Uterus (tissue), 3 donors: ENCODE measurements at regions not wholly inside any gene's neighbourhood (a gene's known extent, or its start where the extent isn't known, plus 50 kb on each side); places are given as distances from the start of the nearest gene placed in this dataset.
"Not testable (repeated sequence)": the region's sequence is repeated elsewhere in the genome, so short reads cannot be mapped to it uniquely, and the experiment has no call there.

Experiments used
- DNase-seq, 2 donors: peaks; one replicate each; pipeline ENCODE4 v3.0.0-alpha.2; 2019 to 2020
- H3K27ac ChIP-seq, 2 donors: fragments of 200-600 bp; sonication (generic); 1 replicate in 1 of 2; 2 replicates in 1 of 2; pipeline ENCODE4 v1.5.1; 2016 to 2018
- H3K27me3 ChIP-seq, 2 donors: fragments of 200-600 bp; sonication (generic); one replicate each; pipeline ENCODE4 v1.5.1; 2018 to 2019; ENCODE audit warnings: control low read depth in 1 of 2
- H3K36me3 ChIP-seq, 2 donors: fragments of 200-600 bp; sonication (generic); one replicate each; pipeline ENCODE4 v1.5.1; 2019; ENCODE audit warnings: control low read depth in 1 of 2
- H3K4me1 ChIP-seq, 2 donors: fragments of 200-600 bp; sonication (generic); one replicate each; pipeline ENCODE4 v1.5.1; 2018 to 2019; ENCODE audit warnings: control low read depth in 1 of 2
- H3K4me3 ChIP-seq, 2 donors: fragments of 200-600 bp; sonication (generic); 1 replicate in 1 of 2; 2 replicates in 1 of 2; pipeline ENCODE4 v1.5.1; 2018 to 2019; ENCODE audit warnings: mild to moderate bottlenecking in 1 of 2
- H3K9me3 ChIP-seq, 2 donors: fragments of 200-600 bp; sonication (generic); one replicate each; pipeline ENCODE4 v1.5.1; 2019; ENCODE audit warnings: control low read depth in 1 of 2
- POLR2A ChIP-seq, 2 donors: fragments of 450-650 bp; IDR thresholded peaks; one replicate each; pipeline ENCODE4 v1.6.1; 2016; ENCODE audit warnings: antibody characterized with exemption in 2 of 2, mild to moderate bottlenecking in 1 of 2, moderate library complexity in 1 of 2
- intact Hi-C: fragments of 100-400 bp; cut with DNase I; formaldehyde crosslinking; loops from one replicate; pipeline ENCODE4 v1.15.1; 2023; ENCODE audit warnings: low total_unique reads
- TF ChIP-seq, protein P1 (sequence below), 4 experiments: fragments of 200-600 bp in 2 of 4; fragments of 450-650 bp in 2 of 4; sonication (generic) in 2 of 4; IDR thresholded peaks; one replicate each; pipeline ENCODE4 v1.5.1; 2016 to 2019; ENCODE audit warnings: antibody characterized with exemption in 4 of 4, mild to moderate bottlenecking in 2 of 4, moderate library complexity in 1 of 4
- donor health status: DM: yes; HTN: yes; CAD: no.

DNA sequence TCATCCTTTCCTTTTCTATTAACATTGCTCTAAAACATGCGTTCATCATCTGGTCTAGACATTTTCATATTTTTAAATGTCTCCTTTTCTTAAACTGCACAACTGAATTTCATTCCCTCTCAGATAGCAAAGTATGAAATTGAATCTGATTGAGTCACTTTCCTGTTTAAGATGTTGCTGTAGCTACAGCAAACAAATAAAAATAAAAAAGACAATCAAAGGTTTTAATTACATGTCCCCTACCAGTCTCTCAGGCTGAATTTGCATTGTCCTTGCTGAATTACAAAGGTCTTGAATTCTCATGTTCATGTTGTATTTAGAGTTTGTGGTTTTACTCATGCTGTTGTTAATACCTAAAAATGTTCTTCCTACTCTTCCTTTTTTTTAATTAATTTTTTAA is 537.9 kb upstream of the LRATD1 start:
- intact Hi-C loops: no loop called here
- Histone ChIP-seq H3K9me3 (no peaks in the 10 kb centered on the region), H3K27me3 (no peaks in the 10 kb centered on the region), H3K4me3 (no peak overlapping the region), H3K4me1 (no peaks in the 10 kb centered on the region), H3K36me3 (no peaks in the 10 kb centered on the region), H3K27ac (no peak overlapping the region)
- TF ChIP-seq, protein P1, sequence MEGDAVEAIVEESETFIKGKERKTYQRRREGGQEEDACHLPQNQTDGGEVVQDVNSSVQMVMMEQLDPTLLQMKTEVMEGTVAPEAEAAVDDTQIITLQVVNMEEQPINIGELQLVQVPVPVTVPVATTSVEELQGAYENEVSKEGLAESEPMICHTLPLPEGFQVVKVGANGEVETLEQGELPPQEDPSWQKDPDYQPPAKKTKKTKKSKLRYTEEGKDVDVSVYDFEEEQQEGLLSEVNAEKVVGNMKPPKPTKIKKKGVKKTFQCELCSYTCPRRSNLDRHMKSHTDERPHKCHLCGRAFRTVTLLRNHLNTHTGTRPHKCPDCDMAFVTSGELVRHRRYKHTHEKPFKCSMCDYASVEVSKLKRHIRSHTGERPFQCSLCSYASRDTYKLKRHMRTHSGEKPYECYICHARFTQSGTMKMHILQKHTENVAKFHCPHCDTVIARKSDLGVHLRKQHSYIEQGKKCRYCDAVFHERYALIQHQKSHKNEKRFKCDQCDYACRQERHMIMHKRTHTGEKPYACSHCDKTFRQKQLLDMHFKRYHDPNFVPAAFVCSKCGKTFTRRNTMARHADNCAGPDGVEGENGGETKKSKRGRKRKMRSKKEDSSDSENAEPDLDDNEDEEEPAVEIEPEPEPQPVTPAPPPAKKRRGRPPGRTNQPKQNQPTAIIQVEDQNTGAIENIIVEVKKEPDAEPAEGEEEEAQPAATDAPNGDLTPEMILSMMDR (IDR thresholded peaks at IDR 0.05): no peak
- TF ChIP-seq POLR2A (IDR thresholded peaks at IDR 0.05): no peak
- DNase-seq: no peak

- DNase-seq, H3K27me3 ChIP-seq, H3K36me3 ChIP-seq, intact Hi-C loops, H3K27ac ChIP-seq, H3K4me1 ChIP-seq, H3K9me3 ChIP-seq, H3K4me3 ChIP-seq: not testable (repeated sequence)
Observed at GRCh38 chr2:14099101-14099500, 533.4 kb upstream of the LRATD1 start.

DNA sequence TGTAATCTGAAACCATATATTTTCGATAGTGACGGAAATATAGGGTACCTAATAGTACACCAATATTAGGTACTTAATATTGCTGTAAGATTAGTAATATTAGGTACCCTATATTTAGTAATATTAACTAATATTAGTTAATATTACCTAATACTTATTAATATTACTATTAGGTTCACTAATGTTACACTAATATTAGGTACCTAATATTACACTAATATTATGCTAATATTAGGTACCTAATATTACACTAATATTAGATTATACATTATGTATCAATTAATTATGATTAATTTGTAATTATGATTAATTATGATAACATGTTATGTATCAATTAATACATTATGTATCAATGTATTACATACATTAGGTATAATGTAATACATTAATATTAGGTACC is 518.2 kb upstream of the LRATD1 start:
- DNase-seq: no peak
- Histone ChIP-seq H3K4me3 (no peak overlapping the region), H3K4me1 (no peaks in the 10 kb centered on the region), H3K36me3 (no peaks in the 10 kb centered on the region), H3K27me3 (no peaks in the 10 kb centered on the region), H3K27ac (no peak overlapping the region), H3K9me3 (no peaks in the 10 kb centered on the region)
- TF ChIP-seq, protein P1 (IDR thresholded peaks at IDR 0.05): no peak
- intact Hi-C loops: no loop called here

DNA sequence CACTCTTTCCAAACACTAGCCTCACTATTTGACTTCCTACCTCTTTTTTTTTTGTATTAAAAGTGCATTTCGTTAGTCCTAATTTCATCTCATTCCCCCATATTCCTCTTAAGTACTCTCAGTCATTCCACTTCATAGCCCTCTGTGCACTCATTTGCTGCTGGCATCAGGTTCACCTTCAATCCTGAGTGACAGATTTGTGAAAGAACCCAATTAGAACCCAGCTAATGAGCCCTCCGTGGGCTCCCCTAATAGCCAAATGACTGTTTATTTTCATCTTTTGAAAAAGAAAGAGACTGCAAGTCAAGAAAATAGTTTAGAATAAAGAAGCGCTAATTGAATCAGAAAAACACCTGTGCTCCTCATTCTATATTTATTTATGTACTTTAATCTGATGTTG is 512.1 kb upstream of the LRATD1 start:
- Histone ChIP-seq H3K9me3 (no peaks in the 10 kb centered on the region), H3K4me1 (no peaks in the 10 kb centered on the region), H3K27me3 (no peaks in the 10 kb centered on the region), H3K4me3 (no peak overlapping the region), H3K36me3 (no peaks in the 10 kb centered on the region), H3K27ac (no peak overlapping the region)
- TF ChIP-seq POLR2A (IDR thresholded peaks at IDR 0.05): no peak
- TF ChIP-seq, protein P1 (IDR thresholded peaks at IDR 0.05): no peak
- intact Hi-C loops: no loop called here
- no peak for DNase-seq

DNA sequence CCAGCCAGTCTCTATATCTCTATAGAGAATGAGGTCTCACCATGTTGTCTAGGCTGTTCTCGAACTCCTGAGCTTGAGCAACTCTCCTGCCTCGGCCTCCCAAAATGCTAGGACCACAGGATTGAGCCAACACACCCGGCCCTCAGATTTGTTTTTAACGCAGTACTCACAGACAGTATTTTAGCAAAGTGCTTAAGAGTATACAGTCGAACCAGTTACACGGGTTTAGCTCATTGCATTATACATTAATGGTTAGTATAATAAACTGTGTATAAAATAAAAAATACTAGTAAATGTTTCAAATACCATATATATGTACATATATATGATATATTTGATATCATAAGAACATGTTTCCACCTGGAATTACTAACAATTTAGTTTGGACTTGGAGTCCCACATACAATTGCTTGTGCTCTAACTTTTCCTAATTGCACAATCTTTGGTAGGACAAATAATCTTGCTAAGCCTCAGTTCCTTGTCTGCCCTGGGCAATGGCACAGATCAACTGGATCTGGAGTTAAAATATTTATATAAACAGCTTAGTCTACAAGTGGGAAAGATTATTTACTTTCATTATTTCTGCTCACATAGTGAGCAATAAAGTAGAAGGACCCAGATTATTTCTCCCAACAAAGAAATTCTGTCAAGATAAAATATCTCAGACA is 508.9 kb upstream of the LRATD1 start:
- Histone ChIP-seq H3K36me3 (no peaks in the 10 kb centered on the region), H3K27ac (no peak overlapping the region), H3K4me1 (no peaks in the 10 kb centered on the region), H3K4me3 (no peak overlapping the region), H3K27me3 (no peaks in the 10 kb centered on the region), H3K9me3 (no peaks in the 10 kb centered on the region)
- no peak for DNase-seq
- intact Hi-C loops: no loop called here
- no peak for TF ChIP-seq POLR2A (IDR thresholded peaks at IDR 0.05)
- TF ChIP-seq, protein P1 (IDR thresholded peaks at IDR 0.05): no peak
